Ramos (cell line): ENCODE measurements at regions not wholly inside any gene's neighbourhood (a gene's known extent, or its start where the extent isn't known, plus 50 kb on each side); places are given as distances from the start of the nearest gene placed in this dataset.

ENCODE experiments used
- in situ Hi-C: fragments of 300-500 bp; cut with MboI; formaldehyde crosslinking; loops from one replicate; pipeline ENCODE4 v1.14.3; 2022; ENCODE audit warnings: low sequenced_read_pairs; ENCODE audit not compliant: unreplicated experiment

- in situ Hi-C loops: no loop called here
Measured at GRCh38 chr7:132677918-132678317, 101.6 kb upstream of the PLXNA4 start.

GRCh38 chr7:132672200-132672990 lies 96.1 kb upstream of the PLXNA4 start:
- in situ Hi-C loops: no loop called here

- in situ Hi-C loops: no loop called here
Measured at GRCh38 chr7:132666774-132667172, 90.5 kb upstream of the PLXNA4 start.

GRCh38 chr7:132666071-132666773 lies 90.0 kb upstream of the PLXNA4 start:
- in situ Hi-C loops: no loop called here

GRCh38 chr7:132656846-132657776 lies 80.8 kb upstream of the PLXNA4 start:
- in situ Hi-C loops: no loop called here

- in situ Hi-C loops: no loop called here
Measured at GRCh38 chr7:132656341-132656740, 80.1 kb upstream of the PLXNA4 start.

GRCh38 chr7:132655131-132655727 lies 79.0 kb upstream of the PLXNA4 start:
- in situ Hi-C loops: no loop called here

- in situ Hi-C loops: no loop called here
Measured at GRCh38 chr7:132654150-132654549, 77.9 kb upstream of the PLXNA4 start.

GRCh38 chr7:132653366-132653930 lies 77.2 kb upstream of the PLXNA4 start:
- in situ Hi-C loops: no loop called here

GRCh38 chr7:132652507-132652906 lies 76.2 kb upstream of the PLXNA4 start:
- in situ Hi-C loops: no loop called here

- in situ Hi-C loops: no loop called here
Measured at GRCh38 chr7:132650498-132650897, 74.2 kb upstream of the PLXNA4 start.

- in situ Hi-C loops: no loop called here
Measured at GRCh38 chr7:132647311-132647710, 71.0 kb upstream of the PLXNA4 start.

- in situ Hi-C loops: no loop called here
Measured at GRCh38 chr7:132646052-132646451, 69.8 kb upstream of the PLXNA4 start.

GRCh38 chr7:132643302-132643701 lies 67.0 kb upstream of the PLXNA4 start:
- in situ Hi-C loops: no loop called here

- in situ Hi-C loops: no loop called here
Measured at GRCh38 chr7:132641238-132641637, 65.0 kb upstream of the PLXNA4 start.

- in situ Hi-C loops: no loop called here
Measured at GRCh38 chr7:132639983-132640382, 63.7 kb upstream of the PLXNA4 start.

GRCh38 chr7:132638000-132638399 lies 61.7 kb upstream of the PLXNA4 start:
- in situ Hi-C loops: no loop called here

GRCh38 chr7:132636581-132636980 lies 60.3 kb upstream of the PLXNA4 start:
- in situ Hi-C loops: no loop called here

- in situ Hi-C loops: no loop called here
Measured at GRCh38 chr7:132635127-132635526, 58.9 kb upstream of the PLXNA4 start.

GRCh38 chr7:132630834-132631233 lies 54.6 kb upstream of the PLXNA4 start:
- in situ Hi-C loops: no loop called here
